Right atrium auricular region (tissue), 2 donors: ENCODE measurements at regions not wholly inside any gene's neighbourhood (a gene's known extent, or its start where the extent isn't known, plus 50 kb on each side); places are given as distances from the start of the nearest gene placed in this dataset.

ENCODE experiments used
- DNase-seq: peaks from one replicate; pipeline ENCODE4 v3.0.0-alpha.2; 2019; ENCODE audit warnings: low spot score
- H3K27ac ChIP-seq, 2 donors: fragments of 200-600 bp; sonication (generic); 1 replicate in 1 of 2; 2 replicates in 1 of 2; pipeline ENCODE4 v1.5.1; 2016 to 2019
- H3K27me3 ChIP-seq, 2 donors: fragments of 200-600 bp; sonication (generic); one replicate each; pipeline versions ENCODE4 v1.5.1 to v1.6.0; 2017 to 2019
- H3K36me3 ChIP-seq: fragments of 200-600 bp; sonication (generic); one replicate; pipeline ENCODE4 v1.5.1; 2016
- H3K4me1 ChIP-seq, 2 donors: fragments of 200-600 bp; sonication (generic); one replicate each; pipeline versions ENCODE4 v1.5.1 to v1.6.0; 2017 to 2019
- H3K4me3 ChIP-seq, 2 donors: fragments of 200-600 bp; sonication (generic); 1 replicate in 1 of 2; 2 replicates in 1 of 2; pipeline ENCODE4 v1.5.1; 2017 to 2019; ENCODE audit warnings: mild to moderate bottlenecking in 1 of 2, moderate library complexity in 1 of 2
- H3K9me3 ChIP-seq, 2 donors: fragments of 200-600 bp; sonication (generic); one replicate each; pipeline ENCODE4 v1.5.1; 2019
- TF ChIP-seq, protein P1 (sequence below), 2 donors: fragments of 200-600 bp; sonication (generic); IDR thresholded peaks; one replicate each; pipeline ENCODE4 v1.5.1; 2019; ENCODE audit warnings: antibody characterized with exemption in 2 of 2

GRCh38 chr3:115525731-115526130, 97.6 kb upstream of the GAP43 start:
- TF ChIP-seq, protein P1, sequence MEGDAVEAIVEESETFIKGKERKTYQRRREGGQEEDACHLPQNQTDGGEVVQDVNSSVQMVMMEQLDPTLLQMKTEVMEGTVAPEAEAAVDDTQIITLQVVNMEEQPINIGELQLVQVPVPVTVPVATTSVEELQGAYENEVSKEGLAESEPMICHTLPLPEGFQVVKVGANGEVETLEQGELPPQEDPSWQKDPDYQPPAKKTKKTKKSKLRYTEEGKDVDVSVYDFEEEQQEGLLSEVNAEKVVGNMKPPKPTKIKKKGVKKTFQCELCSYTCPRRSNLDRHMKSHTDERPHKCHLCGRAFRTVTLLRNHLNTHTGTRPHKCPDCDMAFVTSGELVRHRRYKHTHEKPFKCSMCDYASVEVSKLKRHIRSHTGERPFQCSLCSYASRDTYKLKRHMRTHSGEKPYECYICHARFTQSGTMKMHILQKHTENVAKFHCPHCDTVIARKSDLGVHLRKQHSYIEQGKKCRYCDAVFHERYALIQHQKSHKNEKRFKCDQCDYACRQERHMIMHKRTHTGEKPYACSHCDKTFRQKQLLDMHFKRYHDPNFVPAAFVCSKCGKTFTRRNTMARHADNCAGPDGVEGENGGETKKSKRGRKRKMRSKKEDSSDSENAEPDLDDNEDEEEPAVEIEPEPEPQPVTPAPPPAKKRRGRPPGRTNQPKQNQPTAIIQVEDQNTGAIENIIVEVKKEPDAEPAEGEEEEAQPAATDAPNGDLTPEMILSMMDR (IDR thresholded peaks at IDR 0.05), result no peak
- H3K27me3 ChIP-seq, result no peaks in the 10 kb centered on the region
- DNase-seq, result no peak
- no peaks in the 10 kb centered on the region for H3K4me1 ChIP-seq
- no peak overlapping the region for H3K4me3 ChIP-seq
- no peak overlapping the region for H3K27ac ChIP-seq
- no peaks in the 10 kb centered on the region for H3K36me3 ChIP-seq
- no peaks in the 10 kb centered on the region for H3K9me3 ChIP-seq

DNA sequence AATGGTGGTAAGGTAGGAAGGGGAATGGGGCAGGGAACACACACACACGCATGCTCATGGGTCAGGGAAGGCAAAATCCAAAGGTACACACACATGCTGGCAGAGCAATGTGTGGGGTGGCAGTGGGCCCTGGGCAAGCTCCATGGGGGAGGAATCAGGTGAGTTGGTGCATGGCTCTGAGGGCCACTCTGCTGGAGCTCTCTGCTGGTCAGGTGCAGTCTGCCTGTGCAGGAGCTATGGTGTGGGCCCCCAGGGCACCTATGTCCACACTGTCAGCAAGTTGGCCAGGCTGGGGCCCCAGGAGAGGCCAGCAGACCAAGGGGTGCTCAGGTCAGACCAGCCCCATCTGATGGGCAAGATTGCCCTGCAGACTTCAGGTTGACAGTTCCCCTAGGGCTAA, 90.1 kb upstream of the GAP43 start:
- no peak overlapping the region for H3K27ac ChIP-seq
- H3K4me1 ChIP-seq, result no peaks in the 10 kb centered on the region
- DNase-seq, result no peak
- peaks cover 0 to 8% of the 10 kb centered on the region in 2 donors for H3K9me3 ChIP-seq
- H3K27me3 ChIP-seq, result no peaks in the 10 kb centered on the region
- TF ChIP-seq, protein P1 (IDR thresholded peaks at IDR 0.05), result no peak
- H3K4me3 ChIP-seq, result no peak overlapping the region
- no peaks in the 10 kb centered on the region for H3K36me3 ChIP-seq

DNA sequence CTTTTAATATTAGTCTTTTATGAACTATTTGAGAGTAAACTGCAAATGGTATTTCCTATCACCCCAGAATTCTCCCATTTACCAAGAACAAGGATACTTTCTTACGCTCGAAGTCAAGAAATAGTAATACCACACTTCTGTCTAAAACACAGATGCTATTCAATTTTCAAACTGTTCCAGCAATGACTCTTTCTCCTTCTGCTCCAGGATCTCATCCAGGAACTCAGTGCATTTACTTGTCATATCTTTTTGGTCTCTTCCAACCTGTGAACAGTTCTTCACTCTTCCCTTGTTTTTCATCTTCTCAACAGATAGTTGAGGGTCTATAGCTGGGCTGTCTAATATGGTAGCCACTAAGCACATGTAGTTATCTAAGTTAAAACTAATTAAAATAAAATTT, 87.1 kb upstream of the GAP43 start:
- no peaks in the 10 kb centered on the region for H3K27me3 ChIP-seq
- no peak overlapping the region for H3K27ac ChIP-seq
- no peaks in the 10 kb centered on the region for H3K36me3 ChIP-seq
- TF ChIP-seq, protein P1 (IDR thresholded peaks at IDR 0.05), result no peak
- no peaks in the 10 kb centered on the region for H3K4me1 ChIP-seq
- no peak for DNase-seq
- peaks cover 0 to 4% of the 10 kb centered on the region in 2 donors for H3K9me3 ChIP-seq
- H3K4me3 ChIP-seq, result no peak overlapping the region

DNA sequence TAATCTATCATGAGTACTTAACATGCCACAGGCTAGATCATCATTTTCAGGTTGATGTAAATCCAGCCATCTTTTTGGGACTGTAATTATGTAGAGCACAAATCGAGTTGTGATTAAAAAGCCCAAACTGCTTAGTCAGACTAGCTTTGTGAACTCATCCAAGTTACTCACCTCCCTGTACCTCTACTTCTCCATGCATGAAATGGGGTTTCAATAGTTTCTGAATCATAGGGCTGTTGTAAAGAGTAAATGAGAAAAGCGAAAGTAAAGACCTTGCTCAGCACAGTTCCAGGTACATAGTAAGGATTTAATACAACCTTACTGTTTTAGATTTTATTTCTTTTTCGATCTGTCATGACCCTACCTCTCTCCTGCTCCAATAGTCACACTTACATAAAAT, 85.6 kb upstream of the GAP43 start:
- TF ChIP-seq, protein P1 (IDR thresholded peaks at IDR 0.05), result no peak
- Histone ChIP-seq H3K4me3 (no peak overlapping the region), H3K27me3 (no peaks in the 10 kb centered on the region), H3K36me3 (no peaks in the 10 kb centered on the region), H3K9me3 (no peaks in the 10 kb centered on the region), H3K4me1 (no peaks in the 10 kb centered on the region), H3K27ac (no peak overlapping the region)
- no peak for DNase-seq

DNA sequence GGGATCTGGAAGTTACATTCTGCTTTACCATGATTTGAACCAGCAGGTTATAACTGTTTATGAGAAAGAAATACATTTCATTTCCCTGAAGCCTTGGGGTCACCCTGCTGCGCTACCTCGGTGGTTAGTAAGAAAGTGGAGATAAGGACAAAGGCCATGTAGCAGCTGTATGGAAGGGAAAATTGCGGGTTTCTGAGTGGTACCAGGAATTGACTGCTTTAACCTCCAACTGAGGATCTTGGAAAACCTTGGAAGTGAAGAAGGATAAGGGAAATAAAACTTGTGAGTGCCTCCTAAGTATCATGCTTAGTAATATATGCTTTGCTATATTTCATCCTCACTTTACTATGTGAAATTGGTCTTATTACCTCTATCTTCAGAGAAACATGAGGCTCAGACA, 76.1 kb upstream of the GAP43 start:
- TF ChIP-seq, protein P1 (IDR thresholded peaks at IDR 0.05), result no peak
- no peak overlapping the region for H3K27ac ChIP-seq
- no peaks in the 10 kb centered on the region for H3K27me3 ChIP-seq
- H3K4me1 ChIP-seq, result no peaks in the 10 kb centered on the region
- H3K36me3 ChIP-seq, result no peaks in the 10 kb centered on the region
- no peaks in the 10 kb centered on the region for H3K9me3 ChIP-seq
- no peak overlapping the region for H3K4me3 ChIP-seq
- DNase-seq, result no peak

DNA sequence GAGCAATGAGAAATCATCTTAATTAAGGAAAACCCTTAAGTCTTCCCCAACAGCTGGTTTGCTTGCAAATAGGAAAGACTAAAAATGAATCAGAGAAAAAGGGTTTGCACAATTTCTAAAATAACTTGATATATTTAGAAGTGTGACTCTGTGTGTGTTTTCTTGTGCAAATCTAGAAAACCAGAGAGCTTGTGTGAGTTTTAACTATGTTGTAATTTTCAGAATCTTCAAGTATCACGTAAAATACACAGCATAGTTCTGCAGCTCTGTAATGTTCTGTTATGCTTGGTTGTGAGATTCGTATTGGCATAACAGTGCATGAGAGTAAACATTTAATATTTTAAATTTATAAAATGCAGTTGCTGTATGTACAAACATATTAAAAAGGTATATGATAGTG, 74.7 kb upstream of the GAP43 start:
- no peaks in the 10 kb centered on the region for H3K27me3 ChIP-seq
- no peaks in the 10 kb centered on the region for H3K36me3 ChIP-seq
- H3K4me1 ChIP-seq, result no peaks in the 10 kb centered on the region
- no peak overlapping the region for H3K27ac ChIP-seq
- H3K9me3 ChIP-seq, result no peaks in the 10 kb centered on the region
- H3K4me3 ChIP-seq, result no peak overlapping the region
- DNase-seq, result no peak
- TF ChIP-seq, protein P1 (IDR thresholded peaks at IDR 0.05), result no peak
